ENCODE measurements at regions not wholly inside any gene's neighbourhood (a gene's known extent, or its start where the extent isn't known, plus 50 kb on each side); places are given as distances from the start of the nearest gene placed in this dataset.

GRCh38 chr20:46820682-46821081 is 74.0 kb upstream of the EYA2 start:
- DNase-seq: no peak
- peaks cover 18% of the 10 kb centered on the region for H3K27me3 Mint-ChIP-seq
- no peaks in the 10 kb centered on the region for H3K36me3 Mint-ChIP-seq (ENCODE audit: low read depth)
- ChIA-PET POLR2A (no interaction called here), CTCF (no interaction called here)
- H3K27ac Mint-ChIP-seq: no peak overlapping the region
- H3K9me3 Mint-ChIP-seq: peaks cover 7% of the 10 kb centered on the region
- H3K4me1 Mint-ChIP-seq: no peaks in the 10 kb centered on the region
- no peak overlapping the region for H3K4me3 Mint-ChIP-seq

- no peak for DNase-seq
- ChIA-PET POLR2A (no interaction called here), CTCF (no interaction called here)
- Mint-ChIP-seq H3K36me3 (ENCODE audit: low read depth) (no peaks in the 10 kb centered on the region), H3K27me3 (peaks cover 20% of the 10 kb centered on the region), H3K27ac (no peak overlapping the region), H3K4me1 (no peaks in the 10 kb centered on the region), H3K4me3 (no peak overlapping the region), H3K9me3 (peaks cover 7% of the 10 kb centered on the region)
These were observed 71.3 kb upstream of the EYA2 start for GRCh38 chr20:46823271-46823751.

GRCh38 chr20:46823753-46824152 is 70.9 kb upstream of the EYA2 start:
- Mint-ChIP-seq H3K9me3 (peaks cover 7% of the 10 kb centered on the region), H3K4me1 (no peaks in the 10 kb centered on the region), H3K4me3 (no peak overlapping the region), H3K36me3 (ENCODE audit: low read depth) (no peaks in the 10 kb centered on the region), H3K27me3 (peaks cover 16% of the 10 kb centered on the region), H3K27ac (no peak overlapping the region)
- ChIA-PET POLR2A (no interaction called here), CTCF (no interaction called here)
- no peak for DNase-seq

GRCh38 chr20:46826343-46826984 is 68.2 kb upstream of the EYA2 start:
- POLR2A ChIA-PET: no interaction called here
- CTCF ChIA-PET: no interaction called here
- Mint-ChIP-seq H3K27ac (no peak overlapping the region), H3K4me1 (no peaks in the 10 kb centered on the region), H3K4me3 (no peak overlapping the region), H3K36me3 (ENCODE audit: low read depth) (no peaks in the 10 kb centered on the region), H3K27me3 (peaks cover 14% of the 10 kb centered on the region), H3K9me3 (peaks cover 7% of the 10 kb centered on the region)
- no peak for DNase-seq

- Mint-ChIP-seq H3K4me3 (no peak overlapping the region), H3K27ac (no peak overlapping the region), H3K36me3 (ENCODE audit: low read depth) (no peaks in the 10 kb centered on the region), H3K27me3 (peaks cover 14% of the 10 kb centered on the region), H3K4me1 (no peaks in the 10 kb centered on the region), H3K9me3 (peaks cover 7% of the 10 kb centered on the region)
- DNase-seq: no peak
- POLR2A ChIA-PET: no interaction called here
- CTCF ChIA-PET: no interaction called here
These were observed 66.8 kb upstream of the EYA2 start for GRCh38 chr20:46827718-46828458.

GRCh38 chr20:46828471-46828870 is 66.2 kb upstream of the EYA2 start:
- Mint-ChIP-seq H3K27ac (no peak overlapping the region), H3K4me1 (no peaks in the 10 kb centered on the region), H3K36me3 (ENCODE audit: low read depth) (no peaks in the 10 kb centered on the region), H3K4me3 (no peak overlapping the region), H3K27me3 (peaks cover 14% of the 10 kb centered on the region), H3K9me3 (peaks cover 7% of the 10 kb centered on the region)
- CTCF ChIA-PET: no interaction called here
- POLR2A ChIA-PET: no interaction called here
- no peak for DNase-seq

GRCh38 chr20:46830886-46831632 is 63.6 kb upstream of the EYA2 start:
- Mint-ChIP-seq H3K27ac (no peak overlapping the region), H3K4me1 (no peaks in the 10 kb centered on the region), H3K27me3 (peaks cover 4% of the 10 kb centered on the region), H3K36me3 (ENCODE audit: low read depth) (no peaks in the 10 kb centered on the region), H3K4me3 (no peak overlapping the region), H3K9me3 (no peaks in the 10 kb centered on the region)
- ChIA-PET POLR2A (no interaction called here), CTCF (interaction anchor here (0.6 kb wide), 1 partner anchor 323 kb away, joined by 3 read pairs; no protein-coding TSS in a partner anchor)
- DNase-seq: no peak

- Mint-ChIP-seq H3K4me3 (no peak overlapping the region), H3K9me3 (no peaks in the 10 kb centered on the region), H3K36me3 (ENCODE audit: low read depth) (no peaks in the 10 kb centered on the region), H3K27me3 (peaks cover 4% of the 10 kb centered on the region), H3K27ac (no peak overlapping the region), H3K4me1 (no peaks in the 10 kb centered on the region)
- ChIA-PET CTCF (no interaction called here), POLR2A (no interaction called here)
- DNase-seq: no peak
These were observed 63.0 kb upstream of the EYA2 start for GRCh38 chr20:46831633-46832011.

GRCh38 chr20:46832555-46832954 is 62.1 kb upstream of the EYA2 start:
- no peak for DNase-seq
- ChIA-PET CTCF (no interaction called here), POLR2A (no interaction called here)
- no peaks in the 10 kb centered on the region for H3K36me3 Mint-ChIP-seq (ENCODE audit: low read depth)
- H3K4me1 Mint-ChIP-seq: no peaks in the 10 kb centered on the region
- H3K27ac Mint-ChIP-seq: no peak overlapping the region
- H3K9me3 Mint-ChIP-seq: no peaks in the 10 kb centered on the region
- peaks cover 4% of the 10 kb centered on the region for H3K27me3 Mint-ChIP-seq
- H3K4me3 Mint-ChIP-seq: no peak overlapping the region

GRCh38 chr20:46833360-46833759 is 61.3 kb upstream of the EYA2 start:
- ChIA-PET CTCF (no interaction called here), POLR2A (no interaction called here)
- H3K27ac Mint-ChIP-seq: no peak overlapping the region
- H3K4me3 Mint-ChIP-seq: no peak overlapping the region
- H3K9me3 Mint-ChIP-seq: no peaks in the 10 kb centered on the region
- no peak for DNase-seq
- peaks cover 2% of the 10 kb centered on the region for H3K27me3 Mint-ChIP-seq
- H3K36me3 Mint-ChIP-seq (ENCODE audit: low read depth): no peaks in the 10 kb centered on the region
- no peaks in the 10 kb centered on the region for H3K4me1 Mint-ChIP-seq

- no peaks in the 10 kb centered on the region for H3K27me3 Mint-ChIP-seq
- no peaks in the 10 kb centered on the region for H3K36me3 Mint-ChIP-seq (ENCODE audit: low read depth)
These were observed 59.2 kb upstream of the EYA2 start for GRCh38 chr20:46835418-46835817.

GRCh38 chr20:46837083-46837482 is 57.6 kb upstream of the EYA2 start:
- ChIA-PET POLR2A (no interaction called here), CTCF (no interaction called here)
- Mint-ChIP-seq H3K9me3 (no peaks in the 10 kb centered on the region), H3K27ac (no peak overlapping the region), H3K27me3 (peaks cover 6% of the 10 kb centered on the region), H3K36me3 (ENCODE audit: low read depth) (no peaks in the 10 kb centered on the region), H3K4me1 (no peaks in the 10 kb centered on the region), H3K4me3 (no peak overlapping the region)
- DNase-seq: no peak

More at GRCh38 chr20:46835418-46835817, 59.2 kb upstream of the EYA2 start:
- H3K27ac Mint-ChIP-seq: no peak overlapping the region
- DNase-seq: no peak
- H3K4me3 Mint-ChIP-seq: no peak overlapping the region
- ChIA-PET POLR2A (no interaction called here), CTCF (no interaction called here)
- H3K4me1 Mint-ChIP-seq: no peaks in the 10 kb centered on the region
- no peaks in the 10 kb centered on the region for H3K9me3 Mint-ChIP-seq

- Mint-ChIP-seq H3K27ac (no peak overlapping the region), H3K4me3 (no peak overlapping the region), H3K27me3 (peaks cover 8% of the 10 kb centered on the region), H3K4me1 (no peaks in the 10 kb centered on the region), H3K9me3 (no peaks in the 10 kb centered on the region), H3K36me3 (ENCODE audit: low read depth) (no peaks in the 10 kb centered on the region)
- CTCF ChIA-PET: no interaction called here
- POLR2A ChIA-PET: no interaction called here
- no peak for DNase-seq
These were observed 56.6 kb upstream of the EYA2 start for GRCh38 chr20:46838011-46838410.

All from activated CD4-positive, alpha-beta T cell treated with anti-CD3 and anti-CD28 coated beads, Interleukin-2, amount 10 ng/mL, durations not matched to agents 7 days and 5 days (primary cell).